ENCODE measurements at regions not wholly inside any gene's neighbourhood (a gene's known extent, or its start where the extent isn't known, plus 50 kb on each side); places are given as distances from the start of the nearest gene placed in this dataset.

DNA sequence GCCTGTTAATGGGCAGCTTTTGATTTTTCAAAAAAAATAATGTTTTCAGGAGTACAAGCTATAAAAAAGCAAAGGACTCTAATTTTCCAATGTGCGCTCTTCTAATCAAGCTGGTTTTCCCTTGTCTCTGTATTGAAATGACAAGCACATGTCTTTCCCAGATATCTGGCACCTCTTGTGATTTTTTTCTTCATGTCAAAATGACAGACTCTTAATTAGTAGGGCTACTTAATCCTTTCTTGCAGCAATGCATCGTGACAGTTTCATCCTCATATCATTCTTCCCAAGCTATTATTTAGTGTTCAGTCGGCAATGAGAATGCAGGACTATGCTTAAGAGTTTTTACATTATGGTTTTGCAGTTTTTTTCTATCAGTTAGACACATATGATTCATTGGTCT, 139.5 kb downstream of the MAGEC1 start:
- Histone ChIP-seq H3K36me3 (ENCODE audit: control insufficient read depth, insufficient read depth, low read length) (no peaks in the 10 kb centered on the region), H3K4me1 (ENCODE audit: control insufficient read depth, insufficient read depth, low read length) (no peaks in the 10 kb centered on the region), H3K27me3 (ENCODE audit: control insufficient read depth, insufficient read depth, low read length) (no peaks in the 10 kb centered on the region), H3K9me3 (replicated peaks; ENCODE audit: control insufficient read depth, low read depth, low read length) (no peaks in the 10 kb centered on the region), H3K4me3 (ENCODE audit: low read length) (no peak overlapping the region), H3K27ac (ENCODE audit: low read length) (no peak overlapping the region)
- no CpG with 5 or more reads among the region's 3 CpGs for WGBS (ENCODE audit: insufficient coverage)
- no peak for DNase-seq

DNA sequence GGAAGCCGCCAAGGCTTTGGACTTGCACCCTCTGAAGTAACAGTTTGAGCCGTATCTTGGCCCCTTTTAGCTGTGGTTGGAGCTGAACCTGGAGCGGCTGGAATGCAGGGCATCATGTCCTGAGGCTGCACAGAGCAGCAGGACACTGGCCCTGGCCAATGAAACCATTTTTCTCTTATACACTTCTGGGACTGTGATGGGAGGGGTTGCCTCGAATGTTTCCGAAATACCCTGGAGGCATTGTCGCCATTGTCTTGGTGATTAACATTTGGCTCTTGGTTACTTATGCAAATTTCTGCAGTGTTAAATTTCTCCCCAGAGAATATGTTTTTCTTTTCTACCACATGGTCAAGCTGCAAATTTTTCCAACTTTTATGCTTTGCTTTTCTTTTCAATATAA, 137.2 kb downstream of the MAGEC1 start:
- H3K27me3 ChIP-seq (ENCODE audit: control insufficient read depth, insufficient read depth, low read length), result no peaks in the 10 kb centered on the region
- H3K9me3 ChIP-seq (replicated peaks; ENCODE audit: control insufficient read depth, low read depth, low read length), result no peaks in the 10 kb centered on the region
- no peak for DNase-seq
- no peaks in the 10 kb centered on the region for H3K4me1 ChIP-seq (ENCODE audit: control insufficient read depth, insufficient read depth, low read length)
- no CpG with 5 or more reads among the region's 6 CpGs for WGBS (ENCODE audit: insufficient coverage)
- H3K4me3 ChIP-seq (ENCODE audit: low read length), result no peak overlapping the region
- no peak overlapping the region for H3K27ac ChIP-seq (ENCODE audit: low read length)
- H3K36me3 ChIP-seq (ENCODE audit: control insufficient read depth, insufficient read depth, low read length), result no peaks in the 10 kb centered on the region

DNA sequence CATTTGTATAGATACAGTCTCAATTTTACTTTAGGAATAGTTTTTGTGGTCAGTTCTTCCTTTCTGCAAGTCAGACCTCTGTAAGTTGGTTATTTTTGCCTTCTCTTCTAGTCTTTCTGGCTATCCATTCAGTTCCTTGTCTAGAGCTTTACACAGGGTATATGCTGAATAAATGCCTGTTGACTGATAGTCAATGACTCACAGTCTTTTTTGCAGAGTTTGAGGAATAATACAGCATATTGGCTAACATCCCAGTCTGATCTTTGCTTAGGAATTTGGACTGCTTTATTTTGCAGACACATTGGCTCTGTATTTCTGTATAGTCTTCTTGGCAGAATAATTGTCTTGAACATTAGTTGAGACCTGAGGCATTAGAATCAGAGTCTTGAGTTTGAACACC, 132.4 kb downstream of the MAGEC1 start:
- Histone ChIP-seq H3K27ac (ENCODE audit: low read length) (no peak overlapping the region), H3K36me3 (ENCODE audit: control insufficient read depth, insufficient read depth, low read length) (no peaks in the 10 kb centered on the region), H3K27me3 (ENCODE audit: control insufficient read depth, insufficient read depth, low read length) (no peaks in the 10 kb centered on the region), H3K4me3 (ENCODE audit: low read length) (no peak overlapping the region), H3K4me1 (ENCODE audit: control insufficient read depth, insufficient read depth, low read length) (no peaks in the 10 kb centered on the region), H3K9me3 (replicated peaks; ENCODE audit: control insufficient read depth, low read depth, low read length) (no peaks in the 10 kb centered on the region)
- peak; percentile 49 for DNase-seq

DNA sequence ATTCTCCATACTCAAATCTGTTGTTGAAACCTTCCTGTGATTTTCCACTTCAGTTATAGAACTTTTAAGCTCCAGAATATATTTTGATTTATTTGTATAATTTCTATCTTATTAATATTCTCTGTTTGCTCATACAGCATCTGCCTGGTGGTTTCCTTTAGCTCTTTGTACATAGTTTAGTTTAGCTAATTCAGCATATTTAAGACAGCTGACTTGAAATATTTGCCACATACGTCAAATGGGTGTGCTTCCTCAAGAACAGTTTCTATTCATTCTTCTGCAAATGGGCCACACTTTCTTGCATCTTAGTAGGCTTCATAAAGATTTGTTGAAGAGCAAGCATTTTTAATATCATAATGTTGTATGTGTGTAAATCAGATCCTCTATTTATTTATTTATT, 101.8 kb downstream of the MAGEC1 start:
- Histone ChIP-seq H3K4me1 (ENCODE audit: control insufficient read depth, insufficient read depth, low read length) (no peaks in the 10 kb centered on the region), H3K9me3 (replicated peaks; ENCODE audit: control insufficient read depth, low read depth, low read length) (no peaks in the 10 kb centered on the region), H3K27ac (ENCODE audit: low read length) (no peak overlapping the region), H3K4me3 (ENCODE audit: low read length) (no peak overlapping the region), H3K36me3 (ENCODE audit: control insufficient read depth, insufficient read depth, low read length) (no peaks in the 10 kb centered on the region), H3K27me3 (ENCODE audit: control insufficient read depth, insufficient read depth, low read length) (no peaks in the 10 kb centered on the region)
- WGBS (ENCODE audit: insufficient coverage), result no CpG with 5 or more reads among the region's 1 CpG
- DNase-seq, result no peak

DNA sequence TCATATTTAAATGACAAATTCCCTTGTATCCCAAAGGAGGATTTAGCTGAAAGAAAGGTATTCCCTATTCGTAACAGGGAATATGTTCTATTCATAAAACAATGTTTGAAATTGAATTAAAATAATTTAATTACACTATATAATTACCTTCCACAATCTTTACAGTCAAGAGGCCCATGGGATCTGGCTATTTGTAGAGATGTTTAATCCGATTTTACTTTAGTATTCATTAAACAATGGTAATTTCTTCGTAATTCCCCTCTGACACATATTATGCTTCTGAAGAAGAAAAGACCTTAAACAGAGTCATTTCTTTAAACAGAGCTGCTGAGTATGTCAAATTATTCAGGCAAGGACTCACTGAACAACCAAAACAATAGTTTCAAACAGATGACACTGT, 98.8 kb downstream of the MAGEC1 start:
- H3K27me3 ChIP-seq (ENCODE audit: control insufficient read depth, insufficient read depth, low read length), result no peaks in the 10 kb centered on the region
- H3K27ac ChIP-seq (ENCODE audit: low read length), result no peak overlapping the region
- no peaks in the 10 kb centered on the region for H3K36me3 ChIP-seq (ENCODE audit: control insufficient read depth, insufficient read depth, low read length)
- no peak overlapping the region for H3K4me3 ChIP-seq (ENCODE audit: low read length)
- no peaks in the 10 kb centered on the region for H3K9me3 ChIP-seq (replicated peaks; ENCODE audit: control insufficient read depth, low read depth, low read length)
- H3K4me1 ChIP-seq (ENCODE audit: control insufficient read depth, insufficient read depth, low read length), result no peaks in the 10 kb centered on the region
- no CpG with 5 or more reads among the region's 3 CpGs for WGBS (ENCODE audit: insufficient coverage)
- DNase-seq, result no peak

DNA sequence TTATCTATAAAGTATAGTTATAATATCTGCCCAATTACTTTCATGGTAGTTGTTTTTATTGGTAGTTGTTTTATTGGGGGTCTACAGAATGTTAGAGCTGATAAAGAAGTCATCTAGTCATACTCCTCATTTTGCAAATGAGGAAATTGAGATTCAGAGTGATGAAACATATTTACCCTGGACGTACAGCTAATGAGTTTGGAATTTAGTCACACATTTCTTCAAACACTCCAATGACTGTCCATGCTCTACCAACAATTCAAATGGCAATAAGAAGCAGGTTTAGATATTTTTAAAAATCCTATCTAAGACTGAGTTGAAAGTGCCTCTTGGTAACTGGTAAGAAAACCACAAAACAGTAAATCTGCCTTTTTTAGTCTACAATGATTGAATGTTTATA, 98.2 kb downstream of the MAGEC1 start:
- Histone ChIP-seq H3K27ac (ENCODE audit: low read length) (no peak overlapping the region), H3K4me3 (ENCODE audit: low read length) (no peak overlapping the region), H3K9me3 (replicated peaks; ENCODE audit: control insufficient read depth, low read depth, low read length) (no peaks in the 10 kb centered on the region), H3K4me1 (ENCODE audit: control insufficient read depth, insufficient read depth, low read length) (no peaks in the 10 kb centered on the region), H3K27me3 (ENCODE audit: control insufficient read depth, insufficient read depth, low read length) (no peaks in the 10 kb centered on the region), H3K36me3 (ENCODE audit: control insufficient read depth, insufficient read depth, low read length) (no peaks in the 10 kb centered on the region)
- DNase-seq, result no peak
- WGBS (ENCODE audit: insufficient coverage), result no CpG with 5 or more reads among the region's 1 CpG

DNA sequence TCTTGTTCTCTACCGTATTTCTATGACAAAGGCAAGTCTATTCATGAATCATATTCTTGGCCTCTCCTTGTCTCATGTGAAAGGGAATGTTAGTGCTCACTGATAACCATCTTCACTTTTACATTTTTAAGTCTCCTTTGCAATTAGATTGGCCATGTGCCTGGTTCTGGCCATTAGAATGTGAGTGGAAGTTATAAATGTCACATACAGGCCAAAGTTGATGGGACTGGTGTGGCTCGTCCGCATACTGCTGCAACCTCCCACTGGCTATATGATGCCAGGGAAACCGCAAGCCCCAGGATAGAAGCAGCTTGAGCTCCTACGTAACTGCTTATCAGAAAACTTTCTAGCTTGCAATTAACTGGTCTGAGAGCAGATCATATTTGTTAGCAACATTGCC, 86.1 kb downstream of the MAGEC1 start:
- H3K9me3 ChIP-seq (replicated peaks; ENCODE audit: control insufficient read depth, low read depth, low read length), result no peaks in the 10 kb centered on the region
- no peaks in the 10 kb centered on the region for H3K36me3 ChIP-seq (ENCODE audit: control insufficient read depth, insufficient read depth, low read length)
- H3K4me1 ChIP-seq (ENCODE audit: control insufficient read depth, insufficient read depth, low read length), result no peaks in the 10 kb centered on the region
- H3K27ac ChIP-seq (ENCODE audit: low read length), result no peak overlapping the region
- DNase-seq, result no peak
- no peak overlapping the region for H3K4me3 ChIP-seq (ENCODE audit: low read length)
- WGBS (ENCODE audit: insufficient coverage), result 21% methylated on average over 2 of the region's 5 CpGs
- H3K27me3 ChIP-seq (ENCODE audit: control insufficient read depth, insufficient read depth, low read length), result no peaks in the 10 kb centered on the region

DNA sequence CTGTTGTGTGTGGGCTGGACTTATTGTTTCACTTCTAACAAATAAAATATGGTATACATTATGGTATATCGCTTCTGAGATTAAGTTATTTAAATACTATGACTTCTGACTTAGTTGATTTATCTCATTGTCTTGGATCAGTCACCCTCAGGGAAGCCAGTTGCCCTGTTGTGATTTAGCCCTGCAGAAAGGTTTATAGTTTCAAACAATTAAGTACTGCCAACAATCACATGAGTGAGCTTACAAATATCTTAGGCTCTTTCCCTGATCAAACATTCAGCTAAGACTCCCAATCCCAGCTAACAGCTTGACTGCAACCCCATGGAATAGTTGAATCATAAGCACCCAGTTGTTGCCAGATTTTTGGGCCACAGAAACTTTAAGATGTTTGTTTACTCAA, 85.4 kb downstream of the MAGEC1 start:
- Histone ChIP-seq H3K9me3 (replicated peaks; ENCODE audit: control insufficient read depth, low read depth, low read length) (no peaks in the 10 kb centered on the region), H3K27ac (ENCODE audit: low read length) (no peak overlapping the region), H3K4me1 (ENCODE audit: control insufficient read depth, insufficient read depth, low read length) (no peaks in the 10 kb centered on the region), H3K27me3 (ENCODE audit: control insufficient read depth, insufficient read depth, low read length) (no peaks in the 10 kb centered on the region), H3K36me3 (ENCODE audit: control insufficient read depth, insufficient read depth, low read length) (no peaks in the 10 kb centered on the region), H3K4me3 (ENCODE audit: low read length) (no peak overlapping the region)
- no CpG with 5 or more reads among the region's 1 CpG for WGBS (ENCODE audit: insufficient coverage)
- DNase-seq, result no peak

DNA sequence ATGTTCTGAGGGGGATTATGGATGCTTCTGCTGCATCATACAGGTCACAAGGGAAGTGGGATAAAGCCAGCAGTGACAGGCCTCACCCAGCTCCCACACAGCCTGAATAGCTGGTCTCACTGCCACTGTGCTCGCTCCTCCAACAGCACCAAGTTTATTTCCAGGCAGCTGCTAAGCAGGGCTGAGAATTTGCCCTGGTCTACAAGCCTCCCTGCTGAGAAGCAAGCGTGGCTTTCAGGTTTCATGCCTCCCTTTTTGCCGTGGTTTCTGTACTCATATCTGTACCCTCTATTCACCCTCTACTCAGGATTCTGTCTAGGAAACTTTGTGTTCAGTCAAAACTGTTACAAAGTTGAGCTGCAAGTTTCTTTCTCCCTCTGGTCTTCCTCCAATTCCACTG, 78.6 kb downstream of the MAGEC1 start:
- peaks cover 3% of the 10 kb centered on the region for H3K27me3 ChIP-seq (ENCODE audit: control insufficient read depth, insufficient read depth, low read length)
- WGBS (ENCODE audit: insufficient coverage), result 41% methylated on average over 2 of the region's 3 CpGs
- H3K4me3 ChIP-seq (ENCODE audit: low read length), result no peak overlapping the region
- DNase-seq, result no peak
- H3K9me3 ChIP-seq (replicated peaks; ENCODE audit: control insufficient read depth, low read depth, low read length), result no peaks in the 10 kb centered on the region
- no peaks in the 10 kb centered on the region for H3K36me3 ChIP-seq (ENCODE audit: control insufficient read depth, insufficient read depth, low read length)
- H3K4me1 ChIP-seq (ENCODE audit: control insufficient read depth, insufficient read depth, low read length), result no peaks in the 10 kb centered on the region
- H3K27ac ChIP-seq (ENCODE audit: low read length), result no peak overlapping the region

DNA sequence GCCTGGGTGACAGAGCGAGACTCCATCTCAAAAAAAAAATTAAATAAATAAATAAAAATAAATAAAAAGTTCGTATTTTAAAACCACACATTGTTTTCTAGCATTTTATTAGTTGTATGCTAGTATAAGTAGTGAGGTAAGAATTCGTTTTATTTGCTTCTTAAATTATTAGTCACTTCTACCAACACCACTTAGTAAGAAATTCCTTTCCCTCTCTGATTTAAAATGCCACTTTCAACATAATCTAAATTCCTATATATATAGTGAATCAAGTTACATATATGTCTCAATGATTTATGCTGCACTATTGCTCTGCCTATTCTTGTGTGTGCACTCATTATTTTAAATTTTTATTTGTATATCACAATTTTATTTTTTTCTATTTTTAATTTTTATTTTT, 72.1 kb downstream of the MAGEC1 start:
- Histone ChIP-seq H3K4me1 (ENCODE audit: control insufficient read depth, insufficient read depth, low read length) (no peaks in the 10 kb centered on the region), H3K4me3 (ENCODE audit: low read length) (no peak overlapping the region), H3K27ac (ENCODE audit: low read length) (no peak overlapping the region), H3K27me3 (ENCODE audit: control insufficient read depth, insufficient read depth, low read length) (no peaks in the 10 kb centered on the region), H3K9me3 (replicated peaks; ENCODE audit: control insufficient read depth, low read depth, low read length) (no peaks in the 10 kb centered on the region), H3K36me3 (ENCODE audit: control insufficient read depth, insufficient read depth, low read length) (no peaks in the 10 kb centered on the region)
- no CpG with 5 or more reads among the region's 3 CpGs for WGBS (ENCODE audit: insufficient coverage)
- no peak for DNase-seq

DNA sequence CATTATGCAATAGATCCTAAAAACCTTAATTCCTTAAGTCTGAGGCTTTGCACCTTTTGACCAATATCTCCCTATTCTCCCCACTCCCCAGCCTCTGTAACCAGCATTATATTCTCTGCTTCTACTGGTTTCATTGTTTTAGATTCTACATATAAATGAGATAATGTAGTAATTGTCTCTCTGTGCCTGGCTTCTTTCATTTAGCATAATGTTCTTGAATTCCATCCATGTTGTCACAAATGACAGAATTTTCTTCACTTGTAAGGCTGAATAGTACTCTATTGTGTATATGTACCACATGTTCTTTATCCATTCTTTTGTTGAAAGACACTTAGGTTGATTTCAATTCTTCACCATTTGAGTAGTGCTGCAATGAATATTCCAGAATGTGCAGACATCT, 66.0 kb downstream of the MAGEC1 start:
- Histone ChIP-seq H3K4me3 (ENCODE audit: low read length) (no peak overlapping the region), H3K36me3 (ENCODE audit: control insufficient read depth, insufficient read depth, low read length) (no peaks in the 10 kb centered on the region), H3K9me3 (replicated peaks; ENCODE audit: control insufficient read depth, low read depth, low read length) (no peaks in the 10 kb centered on the region), H3K27ac (ENCODE audit: low read length) (no peak overlapping the region), H3K4me1 (ENCODE audit: control insufficient read depth, insufficient read depth, low read length) (no peaks in the 10 kb centered on the region), H3K27me3 (ENCODE audit: control insufficient read depth, insufficient read depth, low read length) (no peaks in the 10 kb centered on the region)
- no peak for DNase-seq
